ENCODE measurements at regions not wholly inside any gene's neighbourhood (a gene's known extent, or its start where the extent isn't known, plus 50 kb on each side); places are given as distances from the start of the nearest gene placed in this dataset.

DNA sequence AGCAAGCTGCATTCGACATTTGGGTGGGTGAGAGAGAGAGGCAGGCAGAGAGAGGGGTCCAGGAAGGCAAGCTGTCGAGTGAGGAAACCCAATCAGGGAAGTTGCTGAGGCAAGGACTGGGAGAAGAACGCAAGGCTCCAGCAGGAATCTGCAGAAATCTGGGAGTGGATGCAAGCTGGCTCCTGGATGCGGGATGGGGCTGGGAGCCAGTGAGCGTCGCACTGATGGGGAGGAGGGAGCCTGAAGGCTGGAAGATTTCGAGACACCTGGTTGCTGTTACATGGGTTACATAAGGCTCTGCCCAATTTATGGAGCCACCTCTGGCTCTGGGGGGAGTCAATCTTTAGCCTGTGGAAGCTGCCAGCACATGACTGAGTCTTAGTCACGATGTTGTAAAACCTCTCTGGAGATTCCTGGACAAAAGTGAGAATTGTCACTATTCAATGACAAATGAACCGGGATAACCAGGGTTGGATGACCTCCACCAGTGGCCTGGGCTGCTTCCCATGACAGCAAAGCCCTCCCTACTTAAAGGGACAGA is 51.1 kb upstream of the ADRB1 start:
- no peaks in the 10 kb centered on the region for H3K9me3 Mint-ChIP-seq
- TF ChIP-seq, protein P1, sequence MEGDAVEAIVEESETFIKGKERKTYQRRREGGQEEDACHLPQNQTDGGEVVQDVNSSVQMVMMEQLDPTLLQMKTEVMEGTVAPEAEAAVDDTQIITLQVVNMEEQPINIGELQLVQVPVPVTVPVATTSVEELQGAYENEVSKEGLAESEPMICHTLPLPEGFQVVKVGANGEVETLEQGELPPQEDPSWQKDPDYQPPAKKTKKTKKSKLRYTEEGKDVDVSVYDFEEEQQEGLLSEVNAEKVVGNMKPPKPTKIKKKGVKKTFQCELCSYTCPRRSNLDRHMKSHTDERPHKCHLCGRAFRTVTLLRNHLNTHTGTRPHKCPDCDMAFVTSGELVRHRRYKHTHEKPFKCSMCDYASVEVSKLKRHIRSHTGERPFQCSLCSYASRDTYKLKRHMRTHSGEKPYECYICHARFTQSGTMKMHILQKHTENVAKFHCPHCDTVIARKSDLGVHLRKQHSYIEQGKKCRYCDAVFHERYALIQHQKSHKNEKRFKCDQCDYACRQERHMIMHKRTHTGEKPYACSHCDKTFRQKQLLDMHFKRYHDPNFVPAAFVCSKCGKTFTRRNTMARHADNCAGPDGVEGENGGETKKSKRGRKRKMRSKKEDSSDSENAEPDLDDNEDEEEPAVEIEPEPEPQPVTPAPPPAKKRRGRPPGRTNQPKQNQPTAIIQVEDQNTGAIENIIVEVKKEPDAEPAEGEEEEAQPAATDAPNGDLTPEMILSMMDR (IDR thresholded peaks at IDR 0.05): no peak
- no peak overlapping the region for H3K4me3 Mint-ChIP-seq
- H3K4me1 Mint-ChIP-seq (ENCODE audit: low read depth): peaks cover 16% of the 10 kb centered on the region
- no peak overlapping the region for H3K27ac Mint-ChIP-seq
- H3K36me3 Mint-ChIP-seq (ENCODE audit: low read depth): no peaks in the 10 kb centered on the region
- H3K27me3 Mint-ChIP-seq (ENCODE audit: insufficient read depth): peaks cover 31% of the 10 kb centered on the region
- DNase-seq: no peak

DNA sequence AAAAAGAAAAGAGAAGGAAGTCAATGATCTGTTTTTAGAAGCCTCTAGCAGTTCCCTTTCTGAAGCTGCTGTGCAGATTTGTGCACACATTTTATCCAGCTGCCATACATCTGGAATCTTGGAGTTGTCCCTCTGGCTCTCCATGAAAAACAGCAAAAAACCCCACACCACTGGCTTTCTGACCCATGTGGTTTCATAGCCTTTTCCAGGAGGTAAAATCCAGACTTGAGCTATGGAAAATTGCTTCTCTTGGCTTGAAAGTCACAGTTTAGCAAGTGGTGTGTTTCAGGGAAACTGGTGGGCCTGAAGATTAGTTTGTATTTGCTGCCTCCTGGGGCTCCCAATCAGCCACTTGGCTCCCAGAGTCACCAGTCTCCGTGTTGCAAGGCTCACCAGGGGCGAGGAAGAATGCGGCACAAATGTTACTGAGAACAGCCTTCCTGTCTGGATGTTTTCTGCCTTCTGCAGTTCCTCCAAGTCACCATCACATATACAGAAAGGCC is 50.1 kb upstream of the ADRB1 start:
- H3K36me3 Mint-ChIP-seq (ENCODE audit: low read depth): no peaks in the 10 kb centered on the region
- peaks cover 16% of the 10 kb centered on the region for H3K4me1 Mint-ChIP-seq (ENCODE audit: low read depth)
- TF ChIP-seq, protein P1 (IDR thresholded peaks at IDR 0.05): no peak
- H3K27me3 Mint-ChIP-seq (ENCODE audit: insufficient read depth): peaks cover 27% of the 10 kb centered on the region
- H3K4me3 Mint-ChIP-seq: no peak overlapping the region
- H3K27ac Mint-ChIP-seq: no peak overlapping the region
- DNase-seq: no peak
- no peaks in the 10 kb centered on the region for H3K9me3 Mint-ChIP-seq
